Lower lobe of right lung (tissue), 2 donors: ENCODE measurements at regions not wholly inside any gene's neighbourhood (a gene's known extent, or its start where the extent isn't known, plus 50 kb on each side); places are given as distances from the start of the nearest gene placed in this dataset.

Experiments used
- ATAC-seq, 2 donors: fragments of 200-7000 bp; cut with Tn5 transposase; one replicate each; pipeline ENCODE4 v1.9.1; 2020 to 2022; ENCODE audit warnings: mild to moderate bottlenecking in 2 of 2, moderate library complexity in 2 of 2
- DNase-seq: peaks from one replicate; pipeline ENCODE4 v3.0.0-alpha.2; 2020
- H3K27ac ChIP-seq: fragments of 200-600 bp; one replicate; pipeline ENCODE4 v1.8.0; 2022
- H3K27me3 ChIP-seq: fragments of 200-600 bp; one replicate; pipeline ENCODE4 v1.8.0; 2022; ENCODE audit warnings: low read depth
- H3K36me3 ChIP-seq: fragments of 200-600 bp; one replicate; pipeline ENCODE4 v1.8.0; 2022; ENCODE audit warnings: mild to moderate bottlenecking
- H3K4me1 ChIP-seq: fragments of 200-600 bp; one replicate; pipeline ENCODE4 v1.8.0; 2022
- H3K4me3 ChIP-seq: fragments of 200-600 bp; one replicate; pipeline ENCODE4 v1.8.0; 2022; ENCODE audit warnings: mild to moderate bottlenecking
- H3K9me3 ChIP-seq: fragments of 200-600 bp; one replicate; pipeline ENCODE4 v1.8.0; 2022
- CTCF ChIP-seq: fragments of 200-600 bp; IDR thresholded peaks from one replicate; pipeline ENCODE4 v1.8.0; 2022; ENCODE audit warnings: antibody characterized with exemption, mild to moderate bottlenecking
- intact Hi-C: fragments of 100-400 bp; cut with DNase I; formaldehyde crosslinking; loops from one replicate; pipeline ENCODE4 v1.11.0; 2022
- donor health status: DM: no; HTN: yes; CAD: no; lungs with severe emphysema.

GRCh38 chr6:155654474-155654873 lies 198.8 kb upstream of the NOX3 start:
- Histone ChIP-seq H3K27me3 (no peaks in the 10 kb centered on the region), H3K4me3 (no peak overlapping the region), H3K36me3 (no peaks in the 10 kb centered on the region), H3K27ac (no peak overlapping the region), H3K4me1 (no peaks in the 10 kb centered on the region), H3K9me3 (no peaks in the 10 kb centered on the region)
- TF ChIP-seq CTCF = no peak
- ATAC-seq (no peak), DNase-seq (no peak)
- intact Hi-C loops = no loop called here

- DNase-seq = no peak
- H3K4me3 ChIP-seq = no peak overlapping the region
- H3K27ac ChIP-seq = no peak overlapping the region
- no peaks in the 10 kb centered on the region for H3K36me3 ChIP-seq
- ATAC-seq = no peak
- H3K27me3 ChIP-seq = no peaks in the 10 kb centered on the region
- no peaks in the 10 kb centered on the region for H3K9me3 ChIP-seq
- no peak for TF ChIP-seq CTCF
- peaks cover 6% of the 10 kb centered on the region for H3K4me1 ChIP-seq
- intact Hi-C loops = no loop called here
Observed at GRCh38 chr6:155648301-155648700, 192.7 kb upstream of the NOX3 start.

DNA sequence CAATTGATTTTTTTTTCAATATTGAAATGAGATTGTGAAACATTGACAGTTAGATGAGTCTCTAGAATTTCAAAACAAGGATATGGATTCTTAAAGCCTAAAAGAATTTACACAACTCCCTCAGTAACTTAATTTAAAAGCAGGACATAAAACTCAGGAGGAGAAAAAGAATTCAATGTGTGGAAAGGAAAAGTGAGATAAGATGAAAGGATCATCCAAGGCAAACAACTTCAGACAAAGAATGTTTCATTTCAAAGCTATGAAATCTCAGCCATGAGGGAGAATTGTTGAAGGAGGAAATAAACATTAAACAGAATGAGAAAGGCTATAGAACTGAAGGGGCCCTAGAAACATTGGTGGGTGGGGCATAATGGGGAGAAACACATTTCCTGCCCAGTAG lies 191.7 kb upstream of the NOX3 start:
- Histone ChIP-seq H3K27me3 (no peaks in the 10 kb centered on the region), H3K9me3 (no peaks in the 10 kb centered on the region), H3K4me3 (no peak overlapping the region), H3K4me1 (peaks cover 6% of the 10 kb centered on the region), H3K27ac (no peak overlapping the region), H3K36me3 (no peaks in the 10 kb centered on the region)
- DNase-seq (no peak), ATAC-seq (no peak)
- no peak for TF ChIP-seq CTCF
- intact Hi-C loops = no loop called here

GRCh38 chr6:155646443-155646842 lies 190.8 kb upstream of the NOX3 start:
- H3K9me3 ChIP-seq = peaks cover 8% of the 10 kb centered on the region
- no peaks in the 10 kb centered on the region for H3K27me3 ChIP-seq
- TF ChIP-seq CTCF = no peak
- no peak for DNase-seq
- no peak overlapping the region for H3K4me3 ChIP-seq
- intact Hi-C loops = no loop called here
- no peaks in the 10 kb centered on the region for H3K36me3 ChIP-seq
- ATAC-seq = no peak
- no peak overlapping the region for H3K27ac ChIP-seq
- H3K4me1 ChIP-seq = peaks cover 6% of the 10 kb centered on the region

GRCh38 chr6:155645325-155645724 lies 189.7 kb upstream of the NOX3 start:
- no peak for TF ChIP-seq CTCF
- no peak overlapping the region for H3K4me3 ChIP-seq
- peaks cover 16% of the 10 kb centered on the region for H3K9me3 ChIP-seq
- peaks cover 6% of the 10 kb centered on the region for H3K4me1 ChIP-seq
- no peaks in the 10 kb centered on the region for H3K27me3 ChIP-seq
- intact Hi-C loops = no loop called here
- no peaks in the 10 kb centered on the region for H3K36me3 ChIP-seq
- DNase-seq (no peak), ATAC-seq (no peak)
- no peak overlapping the region for H3K27ac ChIP-seq

DNA sequence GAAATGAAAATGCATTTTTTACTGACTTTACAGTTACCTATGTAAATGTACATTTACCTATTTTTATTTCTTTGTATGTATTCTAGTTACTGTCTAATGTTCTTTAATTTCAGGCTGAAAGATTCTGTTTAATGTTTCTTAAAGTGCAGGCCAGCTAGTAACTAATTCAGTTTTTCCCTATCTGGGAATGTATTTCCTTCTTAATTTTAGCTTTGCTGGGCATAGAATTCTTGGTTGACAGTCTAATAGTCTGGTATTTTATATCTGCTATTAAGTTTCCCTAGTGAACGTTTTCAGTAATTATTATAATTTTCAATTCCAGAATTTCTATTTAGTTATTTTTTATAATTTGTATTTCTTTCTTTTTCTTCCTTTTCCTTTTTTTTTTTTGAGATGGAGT lies 186.0 kb upstream of the NOX3 start:
- intact Hi-C loops = no loop called here
- no peaks in the 10 kb centered on the region for H3K4me1 ChIP-seq
- no peak overlapping the region for H3K27ac ChIP-seq
- no peak for TF ChIP-seq CTCF
- no peak for ATAC-seq
- no peaks in the 10 kb centered on the region for H3K36me3 ChIP-seq
- H3K9me3 ChIP-seq = peaks cover 16% of the 10 kb centered on the region
- no peak overlapping the region for H3K4me3 ChIP-seq
- H3K27me3 ChIP-seq = no peaks in the 10 kb centered on the region
- no peak for DNase-seq
